ENCODE measurements at regions not wholly inside any gene's neighbourhood (a gene's known extent, or its start where the extent isn't known, plus 50 kb on each side); places are given as distances from the start of the nearest gene placed in this dataset.
"Not testable (repeated sequence)": the region's sequence is repeated elsewhere in the genome, so short reads cannot be mapped to it uniquely, and the experiment has no call there.

DNA sequence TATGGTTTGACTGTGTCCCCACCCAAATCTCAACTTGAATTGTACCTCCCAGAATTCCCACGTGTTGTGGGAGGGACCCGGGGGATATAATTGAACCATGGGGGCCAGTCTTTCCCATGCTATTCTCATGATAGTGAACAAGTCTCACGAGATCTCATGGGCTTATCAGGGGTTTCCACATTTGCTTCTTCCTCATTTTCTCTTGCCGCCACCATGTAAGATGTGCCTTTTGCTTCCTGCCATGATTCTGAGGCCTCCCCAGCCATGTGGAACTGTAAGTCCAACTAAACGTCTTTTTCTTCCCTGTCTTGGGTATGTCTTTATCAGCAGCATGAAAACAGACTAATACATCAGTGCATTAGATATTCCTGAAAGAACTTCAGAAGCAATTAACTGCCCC lies 177.7 kb upstream of the PRSS58 start:
- not testable (repeated sequence) for DNase-seq

DNA sequence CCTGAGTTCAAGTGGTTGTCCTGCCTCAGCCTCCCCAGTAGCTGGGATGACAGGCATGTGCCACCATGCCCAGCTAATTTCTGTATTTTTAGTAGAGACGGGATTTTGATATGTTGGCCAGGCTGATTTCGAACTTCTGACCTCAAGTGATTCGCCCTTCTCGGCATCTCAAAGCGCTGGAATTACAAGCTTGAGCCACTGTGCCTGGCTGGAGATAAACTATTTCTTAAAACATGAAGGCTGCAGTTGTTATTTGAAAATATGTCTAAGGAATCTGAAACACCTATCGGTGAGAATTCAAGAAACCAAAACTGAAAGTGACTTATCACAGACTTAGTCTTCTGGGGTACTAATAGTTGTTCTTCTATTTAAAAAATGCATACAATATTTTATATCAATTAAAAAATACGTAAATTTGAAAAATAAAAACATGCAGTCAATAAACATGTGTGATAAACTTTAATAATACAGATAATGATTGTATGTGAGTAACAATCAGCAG lies 176.9 kb upstream of the PRSS58 start:
- no peak for DNase-seq

DNA sequence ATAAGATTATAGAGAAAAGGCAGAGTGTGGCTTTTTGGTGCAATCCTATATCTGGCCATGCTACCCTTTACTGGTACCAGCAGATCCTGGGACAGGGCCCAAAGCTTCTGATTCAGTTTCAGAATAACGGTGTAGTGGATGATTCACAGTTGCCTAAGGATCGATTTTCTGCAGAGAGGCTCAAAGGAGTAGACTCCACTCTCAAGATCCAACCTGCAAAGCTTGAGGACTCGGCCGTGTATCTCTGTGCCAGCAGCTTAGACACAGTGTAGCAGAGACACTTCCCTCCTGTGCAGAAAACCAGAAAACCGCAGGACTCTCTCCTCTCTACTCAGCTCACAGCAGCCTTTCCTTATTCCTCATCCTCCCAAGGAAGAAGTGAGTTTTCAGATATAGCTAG lies 176.3 kb upstream of the PRSS58 start:
- DNase-seq = not testable (repeated sequence)

DNA sequence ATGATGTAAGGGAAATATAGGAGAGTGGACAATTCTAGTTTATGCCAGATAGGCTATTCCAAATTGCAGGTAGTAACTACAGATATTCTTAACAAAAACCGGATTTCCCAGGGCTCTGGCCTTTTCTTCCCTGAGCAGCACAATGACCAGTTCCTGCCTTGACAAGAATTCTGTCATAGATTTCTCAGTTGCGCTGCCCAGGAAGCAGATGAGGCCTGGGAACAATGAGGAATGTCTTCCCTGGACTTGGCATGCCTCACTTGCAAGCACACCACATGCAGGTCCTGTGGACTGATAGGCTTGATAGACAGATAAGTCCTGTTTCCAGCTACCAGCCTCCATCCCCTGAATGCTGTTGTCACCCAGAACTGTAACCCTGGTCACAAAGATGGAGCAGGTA lies 174.5 kb upstream of the PRSS58 start:
- no peak for DNase-seq

DNA sequence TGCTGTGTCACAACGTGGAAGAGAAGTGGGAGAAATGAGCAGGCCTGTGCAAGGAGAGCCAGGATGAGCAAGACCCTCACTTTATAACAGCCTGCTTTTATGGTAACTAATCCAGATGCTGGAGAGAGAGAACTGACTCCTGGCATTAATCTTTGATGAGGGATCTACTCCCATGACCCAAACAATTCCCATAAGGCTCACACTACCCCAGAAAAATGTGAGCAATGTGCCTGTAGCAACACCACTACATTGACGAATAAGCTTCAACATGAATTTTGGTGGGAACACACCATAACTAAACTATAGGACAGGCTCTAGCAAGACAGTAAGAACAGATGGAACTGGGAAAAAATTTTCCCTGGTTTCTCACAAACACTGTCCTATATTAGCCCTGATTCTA lies 173.6 kb upstream of the PRSS58 start:
- DNase-seq = no peak

DNA sequence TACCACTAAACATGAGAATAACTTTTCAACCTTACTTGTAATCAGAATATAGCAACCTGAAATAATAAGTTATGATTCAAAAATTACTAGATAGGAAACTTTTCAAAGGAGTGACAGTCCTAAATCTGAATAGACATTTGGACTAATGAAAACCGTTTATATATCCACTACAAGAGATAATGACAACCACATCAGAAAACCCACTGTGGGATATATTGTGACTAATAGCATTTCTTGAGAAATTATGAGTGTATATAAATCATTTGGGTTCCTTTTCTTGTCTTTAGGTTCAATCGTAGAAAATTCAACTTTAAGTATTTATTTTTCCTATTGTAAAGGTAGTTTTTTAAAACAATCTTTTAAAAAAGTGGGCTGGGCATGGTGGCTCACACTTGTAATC lies 170.2 kb upstream of the PRSS58 start:
- no peak for DNase-seq

DNA sequence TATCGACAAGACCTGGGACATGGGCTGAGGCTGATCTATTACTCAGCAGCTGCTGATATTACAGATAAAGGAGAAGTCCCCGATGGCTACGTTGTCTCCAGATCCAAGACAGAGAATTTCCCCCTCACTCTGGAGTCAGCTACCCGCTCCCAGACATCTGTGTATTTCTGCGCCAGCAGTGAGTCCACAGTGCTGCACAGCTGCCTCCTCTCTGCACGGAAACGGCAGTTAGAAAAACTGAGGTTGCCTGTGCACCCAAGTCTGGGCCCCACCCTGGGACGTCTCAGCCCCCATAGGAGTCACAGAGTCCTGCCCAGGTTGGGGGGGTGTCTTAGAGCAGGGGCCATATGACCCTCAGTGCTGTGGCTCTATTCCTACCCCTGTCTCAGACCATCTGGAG lies 167.4 kb upstream of the PRSS58 start:
- no peak for DNase-seq

DNA sequence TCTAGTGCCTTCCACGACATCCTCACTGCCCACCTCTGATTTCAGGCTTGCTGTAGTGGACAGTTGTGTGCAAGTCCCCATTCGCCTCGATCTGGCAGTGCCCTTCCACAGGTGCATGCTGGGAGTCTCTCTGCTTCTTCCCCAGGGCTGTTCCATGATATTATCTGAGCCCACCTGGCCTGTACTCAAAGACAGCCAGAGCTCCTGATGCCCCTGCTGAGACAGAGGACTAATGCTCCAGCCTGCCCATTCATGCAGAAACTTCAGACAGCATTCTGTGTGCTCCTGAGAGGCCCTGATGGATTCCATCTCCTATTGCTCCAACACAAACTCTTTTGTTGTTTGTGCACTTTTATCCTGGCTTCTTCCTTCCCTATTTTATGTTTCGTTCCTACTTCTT lies 164.8 kb upstream of the PRSS58 start:
- no peak for DNase-seq

DNA sequence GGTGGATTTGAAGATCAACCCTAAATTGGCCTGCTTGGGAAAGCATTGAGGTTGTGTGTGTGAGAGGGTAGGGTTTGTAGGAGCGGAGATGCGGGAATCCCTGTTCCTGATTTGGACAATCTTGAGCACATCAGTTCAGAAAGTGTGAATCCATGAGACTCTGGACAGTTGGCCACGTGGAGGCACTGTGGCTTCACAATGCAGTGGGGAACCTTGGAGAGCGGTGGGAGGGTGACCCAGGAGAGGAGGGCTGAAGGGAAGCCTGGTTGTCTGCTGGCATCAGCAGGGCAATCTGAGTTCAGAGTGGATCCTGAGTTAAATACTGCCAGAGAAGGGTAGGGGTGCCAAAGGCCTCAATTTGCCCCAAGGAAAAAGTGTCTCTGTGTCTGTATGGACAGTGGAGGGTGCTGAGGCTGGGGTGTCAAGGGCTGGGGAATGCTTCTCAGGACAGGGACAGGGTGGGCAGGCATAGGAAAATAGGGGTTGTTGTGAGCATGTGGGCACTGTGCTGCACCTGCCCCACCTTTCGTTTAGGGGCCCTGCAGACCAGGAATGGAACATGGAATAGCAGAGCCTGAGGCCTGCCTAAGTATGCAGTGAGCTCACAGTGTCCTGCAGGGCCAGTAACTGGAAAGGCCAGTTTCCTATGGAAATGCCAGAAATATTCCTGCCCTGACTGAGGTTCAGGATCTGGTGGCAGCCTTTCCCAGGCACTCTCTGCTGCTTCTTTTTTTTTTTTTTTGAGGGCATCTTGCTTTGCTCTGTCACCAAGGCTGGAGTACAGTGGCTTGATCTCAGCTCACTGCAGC lies 162.9 kb upstream of the PRSS58 start:
- no peak for DNase-seq

DNA sequence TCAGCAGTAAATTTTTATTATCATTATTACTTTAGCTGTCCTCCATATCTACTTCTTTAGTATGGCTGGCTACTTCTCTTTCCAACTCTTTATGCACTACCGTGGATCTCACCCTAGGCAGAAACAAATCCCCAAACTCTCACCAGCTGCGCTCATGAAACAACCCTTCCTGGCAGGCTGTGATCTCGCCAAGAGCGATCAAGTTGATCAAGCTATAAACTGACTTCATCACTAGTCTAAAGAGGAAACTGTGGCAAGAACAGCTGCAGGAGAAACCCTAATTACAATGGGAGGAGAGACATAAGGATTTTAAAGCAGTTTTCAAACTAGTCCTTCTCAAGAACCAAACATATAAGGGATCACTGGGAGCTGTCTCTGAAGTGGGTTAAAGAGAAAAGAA lies 160.5 kb upstream of the PRSS58 start:
- DNase-seq = no peak

DNA sequence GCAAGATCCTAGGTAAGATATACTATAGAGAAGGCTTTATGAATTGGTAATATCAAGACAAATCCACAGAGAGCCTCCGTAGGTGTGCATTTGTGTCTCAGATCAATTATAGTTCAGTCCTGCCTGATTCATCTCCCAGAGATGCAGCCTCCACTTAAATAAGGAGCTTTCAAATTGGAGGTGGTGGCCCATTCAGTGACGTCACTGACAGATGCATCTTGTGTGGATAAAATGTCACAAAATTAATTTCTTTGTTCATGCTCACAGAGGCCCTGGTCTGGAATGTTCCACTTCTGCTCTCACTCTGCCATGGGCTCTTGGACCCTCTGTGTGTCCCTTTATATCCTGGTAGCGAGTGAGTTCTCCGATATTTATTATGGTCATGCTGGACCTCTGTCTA lies 157.1 kb upstream of the PRSS58 start:
- DNase-seq = no peak

DNA sequence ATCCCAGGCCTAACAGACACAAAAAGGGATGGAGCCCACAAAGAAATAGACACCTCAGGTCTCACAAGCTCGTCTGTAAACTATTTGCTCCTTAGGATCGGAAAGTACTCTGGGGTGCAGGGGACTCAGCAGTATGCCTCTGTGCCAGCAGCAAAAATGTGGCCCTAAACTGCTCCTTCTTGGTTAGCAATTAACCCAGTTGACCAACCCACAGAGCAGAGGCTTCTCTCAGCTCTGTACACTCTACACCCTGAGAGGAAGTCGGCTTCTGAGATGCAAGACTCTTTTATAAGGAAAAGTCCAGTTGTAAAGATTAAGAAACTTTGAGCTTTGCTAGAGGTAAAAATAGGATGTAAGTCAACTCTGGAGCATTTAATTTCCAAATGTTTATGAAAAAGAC lies 156.3 kb upstream of the PRSS58 start:
- no peak for DNase-seq

DNA sequence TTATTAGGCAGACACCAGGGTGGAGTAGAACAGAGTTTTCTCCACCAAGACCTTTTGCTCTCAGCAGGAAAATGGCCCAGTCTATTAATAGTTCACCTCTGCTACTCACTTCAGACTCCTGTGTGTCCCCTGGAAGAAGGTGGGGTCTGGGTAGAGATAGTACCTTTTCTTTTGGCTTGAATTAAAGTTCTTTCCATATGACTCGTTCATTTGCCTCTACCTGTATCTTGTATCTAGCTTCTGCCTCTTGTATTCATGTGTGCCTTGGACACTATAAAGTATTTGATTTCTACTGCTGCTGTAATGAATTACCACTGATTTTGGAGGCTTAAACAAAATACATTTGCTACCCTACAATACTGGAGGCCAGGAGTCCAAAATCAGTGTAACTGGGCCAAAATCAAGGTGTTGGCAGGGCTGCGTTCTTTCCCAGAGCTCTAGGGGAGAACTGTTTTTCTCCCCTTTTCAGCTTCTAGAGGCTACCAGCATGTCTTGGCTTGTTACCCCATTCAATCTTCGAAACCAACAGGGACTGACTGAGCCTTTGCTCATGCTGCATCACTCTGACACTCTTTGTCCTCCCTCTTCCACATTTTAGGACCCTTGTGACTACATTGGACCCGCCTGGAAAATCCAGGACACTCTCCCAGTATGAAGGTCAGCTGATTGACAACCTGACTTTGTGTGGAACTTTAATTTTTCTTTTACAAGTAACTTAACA lies 155.6 kb upstream of the PRSS58 start:
- no peak for DNase-seq

DNA sequence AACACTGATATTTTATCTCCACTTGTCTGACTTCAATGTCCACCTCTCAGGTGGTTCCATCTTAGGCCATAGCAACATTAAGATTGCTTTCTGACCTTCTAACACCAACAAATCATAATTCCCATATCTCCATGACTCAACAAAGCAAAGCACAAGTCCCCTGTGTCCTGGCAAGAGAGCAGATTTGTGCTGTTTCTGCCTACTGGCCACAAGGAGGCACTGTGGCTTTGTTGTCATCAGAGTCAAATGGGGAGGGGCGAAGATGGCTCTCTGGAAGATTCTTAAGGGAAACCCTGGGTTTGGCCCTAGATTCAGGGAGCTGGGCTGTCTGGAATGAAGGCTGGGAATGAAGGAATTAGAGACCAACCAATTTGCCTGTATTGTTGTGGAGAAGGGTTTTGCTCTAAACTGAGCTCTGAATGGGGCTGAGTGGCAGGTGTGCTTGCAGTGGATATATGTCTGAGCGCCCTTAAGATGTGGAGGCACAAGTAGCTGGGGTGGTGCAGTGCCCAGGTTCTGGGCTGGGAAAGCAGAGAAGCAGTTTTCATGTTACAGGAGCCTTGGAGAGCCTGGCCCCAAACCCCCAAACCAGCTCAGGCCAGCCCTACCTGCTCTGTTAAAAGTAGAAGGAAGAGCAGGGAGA lies 154.8 kb upstream of the PRSS58 start:
- DNase-seq = no peak

DNA sequence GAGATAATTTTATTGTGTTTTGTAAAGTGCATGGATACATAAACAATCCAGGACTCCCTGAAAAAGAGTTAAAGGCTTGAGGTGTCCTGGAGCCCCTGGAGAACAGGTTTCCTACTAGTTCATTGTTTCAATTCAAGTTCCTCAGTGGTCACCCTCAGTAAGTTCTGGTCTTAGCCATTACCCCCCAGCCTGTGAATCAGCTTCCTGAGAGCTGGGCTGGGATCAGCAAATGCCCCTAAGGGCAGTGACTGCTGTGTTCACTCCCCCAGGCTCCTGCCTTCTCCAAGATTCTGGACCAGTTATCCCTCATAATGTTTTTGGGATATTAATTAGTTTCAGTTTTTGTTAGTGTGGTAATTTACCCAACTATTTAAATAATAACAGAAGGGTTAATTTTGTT lies 151.6 kb upstream of the PRSS58 start:
- DNase-seq = no peak

DNA sequence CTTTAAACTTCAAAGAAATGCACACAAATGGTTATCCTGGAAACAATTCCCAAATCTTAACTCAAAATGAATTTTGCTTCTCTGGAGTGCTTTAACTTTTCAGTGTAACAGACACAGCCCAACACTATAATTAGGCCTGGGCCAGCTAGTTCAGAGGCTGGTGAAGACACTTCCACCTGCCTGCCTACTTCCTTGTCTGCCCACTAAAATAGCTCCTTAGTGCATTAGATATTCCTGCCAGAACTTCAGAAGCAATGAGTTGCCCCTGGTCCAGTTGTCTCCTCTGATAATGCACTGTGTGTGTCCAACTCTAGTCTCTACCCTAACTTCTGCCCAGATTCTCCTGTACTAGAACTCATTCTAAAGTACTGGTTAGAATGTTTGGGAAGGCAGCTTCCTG lies 150.9 kb upstream of the PRSS58 start:
- DNase-seq = no peak

DNA sequence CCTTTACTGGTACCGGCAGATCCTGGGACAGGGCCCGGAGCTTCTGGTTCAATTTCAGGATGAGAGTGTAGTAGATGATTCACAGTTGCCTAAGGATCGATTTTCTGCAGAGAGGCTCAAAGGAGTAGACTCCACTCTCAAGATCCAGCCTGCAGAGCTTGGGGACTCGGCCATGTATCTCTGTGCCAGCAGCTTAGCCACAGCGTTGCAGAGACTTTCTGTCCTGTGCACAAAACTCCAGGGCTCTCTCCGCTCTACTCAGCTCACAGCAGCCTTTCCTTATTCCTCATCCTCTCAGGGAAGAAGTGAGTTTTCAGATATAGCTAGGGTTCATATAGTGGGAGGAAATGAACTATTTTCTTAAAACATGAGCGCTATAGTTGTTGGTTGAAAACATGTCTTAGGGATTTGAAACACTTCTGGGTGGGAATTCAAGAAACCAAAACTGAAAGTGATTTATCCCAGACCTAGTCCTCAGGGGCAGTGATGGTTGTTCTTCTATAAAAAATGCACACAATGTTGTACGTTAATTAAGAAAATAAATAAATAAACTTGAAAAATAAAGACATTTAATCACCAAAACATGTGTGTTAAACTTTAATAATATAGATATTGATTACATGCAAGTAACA lies 150.2 kb upstream of the PRSS58 start:
- no peak for DNase-seq

DNA sequence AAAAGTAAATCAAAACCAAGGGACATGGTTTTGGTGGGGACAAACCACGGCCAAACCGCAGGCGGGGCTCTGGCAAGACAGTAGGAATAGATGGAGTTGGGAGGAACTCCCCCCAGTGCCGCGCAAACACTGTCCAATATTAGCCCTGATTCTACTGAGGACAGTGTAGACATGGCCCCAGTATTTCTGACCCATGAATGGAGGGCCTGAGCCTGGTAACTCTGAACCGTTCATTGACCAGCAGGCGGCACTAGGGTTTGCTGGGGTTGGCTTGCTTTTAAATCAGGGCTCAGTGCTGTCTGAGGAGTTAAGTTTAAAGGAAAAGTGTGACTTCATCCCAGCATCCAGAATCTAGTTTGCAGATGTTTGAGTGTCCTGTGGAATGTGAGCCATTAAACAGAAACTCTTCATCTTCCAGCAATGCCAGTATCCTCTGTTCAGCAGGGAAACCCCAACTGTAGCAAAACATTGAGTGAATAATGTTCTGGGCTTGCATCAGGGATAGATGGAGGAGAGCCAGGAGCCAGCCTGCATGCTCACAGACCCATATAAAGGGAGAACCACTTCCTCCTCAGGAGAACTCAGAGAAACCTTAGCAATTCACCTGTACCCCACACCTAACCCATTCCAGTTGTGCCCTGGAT lies 147.4 kb upstream of the PRSS58 start:
- no peak for DNase-seq

DNA sequence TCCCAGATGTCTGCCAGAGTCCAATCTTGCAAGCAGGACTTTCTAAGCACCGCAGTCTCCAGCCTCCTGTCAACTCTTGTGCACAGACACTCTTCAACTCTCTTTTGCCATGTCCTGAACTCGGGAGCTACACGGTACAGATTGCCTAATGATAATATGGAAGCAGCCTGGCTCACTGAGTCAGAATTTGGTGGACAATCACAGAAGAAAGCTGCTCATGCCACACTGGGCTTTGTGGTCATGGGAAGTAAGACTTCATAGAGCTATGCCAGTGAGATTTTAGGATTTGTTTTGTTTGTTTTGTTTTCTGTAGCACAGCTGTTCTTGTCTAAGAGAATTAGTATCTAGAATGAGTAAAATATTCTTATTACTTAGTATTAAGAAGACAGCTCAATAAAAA lies 144.1 kb upstream of the PRSS58 start:
- DNase-seq = no peak

DNA sequence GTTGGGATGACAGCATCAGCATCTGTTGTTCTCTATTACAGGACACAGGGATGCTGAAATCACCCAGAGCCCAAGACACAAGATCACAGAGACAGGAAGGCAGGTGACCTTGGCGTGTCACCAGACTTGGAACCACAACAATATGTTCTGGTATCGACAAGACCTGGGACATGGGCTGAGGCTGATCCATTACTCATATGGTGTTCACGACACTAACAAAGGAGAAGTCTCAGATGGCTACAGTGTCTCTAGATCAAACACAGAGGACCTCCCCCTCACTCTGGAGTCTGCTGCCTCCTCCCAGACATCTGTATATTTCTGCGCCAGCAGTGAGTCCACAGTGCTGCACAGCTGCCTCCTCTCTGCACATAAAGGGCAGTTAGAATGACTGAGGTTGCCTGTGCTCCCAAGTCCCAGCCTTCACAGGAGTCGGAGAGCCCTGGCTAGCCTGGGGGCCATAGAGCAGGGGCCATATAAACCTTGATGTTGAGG lies 142.2 kb upstream of the PRSS58 start:
- DNase-seq = no peak

DNA sequence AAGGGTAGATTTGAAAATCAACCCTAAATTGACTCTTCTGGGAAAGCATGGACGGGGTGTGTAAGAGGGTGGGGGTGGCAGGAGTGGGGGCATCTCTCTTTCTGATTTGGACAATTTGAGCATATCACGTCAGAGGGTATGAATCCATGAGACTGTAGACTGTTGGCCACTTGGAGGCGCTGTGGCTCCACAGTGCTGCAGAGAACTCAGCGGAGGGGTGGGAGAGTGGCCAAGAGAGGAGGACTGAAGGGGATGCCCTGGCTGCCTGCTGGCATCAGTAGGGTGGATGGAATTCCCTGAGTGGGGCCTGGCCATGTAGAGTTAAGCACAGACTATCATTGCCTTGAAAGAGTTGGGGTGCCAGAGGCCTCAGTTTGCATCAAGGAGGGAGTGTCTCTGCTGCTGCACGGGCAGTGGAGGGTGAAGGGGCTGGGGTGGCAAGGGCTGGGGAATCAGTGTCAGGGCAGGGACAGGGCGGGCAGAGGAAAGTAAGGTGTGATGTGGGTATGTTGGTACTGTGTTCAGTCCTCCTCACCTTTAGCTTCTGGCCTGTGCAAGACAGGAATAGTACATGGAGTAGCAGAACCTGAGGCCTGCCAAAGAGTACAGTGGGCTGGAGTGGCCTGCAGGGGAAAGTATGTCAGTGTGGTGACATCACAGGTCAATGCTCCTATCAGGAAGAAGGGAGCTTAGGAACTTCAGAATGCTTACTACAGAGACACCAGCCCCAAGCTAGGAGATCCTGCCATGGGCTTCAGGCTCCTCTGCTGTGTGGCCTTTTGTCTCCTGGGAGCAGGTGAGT lies 133.5 kb upstream of the PRSS58 start:
- no peak for DNase-seq

DNA sequence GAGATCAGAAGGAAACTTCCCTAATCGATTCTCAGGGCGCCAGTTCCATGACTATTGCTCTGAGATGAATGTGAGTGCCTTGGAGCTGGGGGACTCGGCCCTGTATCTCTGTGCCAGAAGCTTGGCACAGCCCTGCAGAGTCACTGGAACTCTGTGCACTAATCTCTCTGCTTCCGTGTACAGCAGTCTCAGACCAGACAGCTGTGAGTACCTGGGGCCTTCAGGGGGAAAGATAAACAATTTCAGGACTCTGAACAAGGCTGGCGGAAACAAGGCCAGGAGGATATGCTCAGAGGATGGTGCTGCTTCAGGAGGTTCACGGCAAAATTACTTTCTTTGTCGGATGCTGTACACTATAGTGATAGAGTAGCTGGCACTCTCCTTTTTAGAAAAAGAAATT lies 131.7 kb upstream of the PRSS58 start:
- DNase-seq = no peak
